NCI-H748 treated with DMSO at 0.1 percent for 48 hours (cell line): ENCODE measurements at regions not wholly inside any gene's neighbourhood (a gene's known extent, or its start where the extent isn't known, plus 50 kb on each side); places are given as distances from the start of the nearest gene placed in this dataset.

ENCODE experiments used
- DNase-seq: peaks from one replicate; lab custom pipeline; 2025; lab: John Stamatoyannopoulos, UW

DNA sequence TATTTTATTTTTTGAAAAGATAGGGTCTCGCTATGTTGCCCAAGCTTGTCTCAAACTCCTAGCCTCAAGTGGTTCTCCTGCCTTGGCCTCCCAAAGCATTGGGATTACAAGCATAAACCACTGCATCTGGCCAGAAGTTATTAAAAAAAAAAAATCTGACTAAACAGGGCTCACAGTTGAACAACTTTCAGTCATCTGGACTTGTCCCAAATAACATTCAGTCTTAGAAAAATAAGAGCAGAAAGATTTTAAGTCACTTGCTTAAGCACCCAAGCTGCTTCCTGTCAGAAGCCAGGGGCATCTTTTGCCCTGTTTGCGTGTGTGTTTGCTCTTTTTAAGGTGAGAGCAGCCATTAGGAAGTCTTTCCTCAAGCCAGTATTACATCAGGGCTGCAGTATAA lies 286.8 kb downstream of the LMO4 start:
- DNase-seq: no peak

DNA sequence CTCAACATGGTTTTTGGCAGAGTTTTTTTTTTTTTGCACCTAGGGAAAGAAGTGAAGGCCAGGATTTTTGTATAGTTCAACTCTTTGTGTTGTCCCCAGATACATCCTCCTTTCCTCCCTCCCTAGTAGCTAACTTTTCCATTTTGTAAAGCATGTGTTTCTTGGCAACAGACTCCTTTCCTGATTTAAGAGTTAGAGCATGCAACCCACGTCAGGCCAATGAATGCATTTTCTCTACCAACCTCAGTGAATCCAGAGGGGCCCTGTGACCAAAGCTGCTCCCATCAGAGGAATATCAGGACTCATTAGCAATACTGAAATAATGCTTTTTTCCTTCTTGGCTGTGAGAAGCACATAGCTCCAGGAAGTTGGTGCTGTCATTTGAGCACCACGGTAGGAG lies 287.2 kb downstream of the LMO4 start:
- no peak for DNase-seq

DNA sequence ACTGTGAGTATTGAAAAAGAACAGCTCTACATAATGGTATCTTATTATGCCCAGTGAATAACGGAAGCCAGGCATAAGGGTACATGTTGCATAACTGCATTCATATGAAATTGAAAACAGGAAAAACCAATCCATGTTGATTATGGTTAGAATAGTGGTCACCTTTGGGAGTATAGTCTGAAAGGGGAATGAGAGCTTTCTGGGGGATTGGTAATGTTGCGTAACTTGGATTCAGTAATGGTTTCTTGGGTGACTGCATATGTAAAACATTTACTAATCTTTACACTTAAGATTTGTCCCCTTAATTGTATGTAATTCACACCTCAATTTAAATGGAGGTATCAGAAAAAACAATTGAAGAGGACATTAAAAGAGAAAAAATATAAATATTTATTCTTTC lies 292.1 kb downstream of the LMO4 start:
- DNase-seq: no peak

DNA sequence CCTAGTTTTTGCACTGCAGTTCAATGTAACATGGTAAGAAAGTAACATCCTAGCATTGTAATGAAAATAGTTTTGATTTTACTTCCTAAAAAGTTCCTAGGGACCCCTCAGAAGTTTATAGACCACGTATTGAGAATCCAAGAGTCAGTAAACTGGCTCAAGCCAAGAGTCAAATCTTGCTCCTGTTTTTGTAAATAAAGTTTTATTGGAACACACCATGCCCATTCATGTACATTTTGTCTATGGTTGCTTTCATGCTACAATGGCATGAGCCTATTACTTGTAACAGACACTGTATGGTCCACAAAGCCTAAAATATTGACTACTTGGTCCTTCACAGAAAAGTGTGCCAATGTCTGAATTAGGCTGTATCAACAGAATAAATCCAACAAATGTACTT lies 301.0 kb downstream of the LMO4 start:
- no peak for DNase-seq

DNA sequence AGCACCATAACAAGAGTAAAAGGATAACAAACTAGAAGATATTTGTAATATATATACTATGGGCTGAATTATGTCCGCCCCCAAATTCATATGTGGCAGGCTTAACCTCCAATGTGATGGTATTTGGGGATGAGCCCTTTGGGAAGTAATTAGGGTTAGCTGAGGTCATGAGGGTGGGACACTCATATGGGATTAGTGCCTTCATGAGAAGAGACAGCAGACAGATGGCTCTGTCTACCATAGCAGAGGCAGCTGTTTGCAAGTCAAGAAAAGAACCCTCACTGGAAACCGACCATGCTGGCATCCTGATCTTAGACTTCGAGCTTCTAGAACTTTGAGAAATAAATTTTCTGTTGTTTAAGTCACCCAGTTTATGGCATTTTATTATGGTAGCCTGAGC lies 303.6 kb downstream of the LMO4 start:
- DNase-seq: no peak

DNA sequence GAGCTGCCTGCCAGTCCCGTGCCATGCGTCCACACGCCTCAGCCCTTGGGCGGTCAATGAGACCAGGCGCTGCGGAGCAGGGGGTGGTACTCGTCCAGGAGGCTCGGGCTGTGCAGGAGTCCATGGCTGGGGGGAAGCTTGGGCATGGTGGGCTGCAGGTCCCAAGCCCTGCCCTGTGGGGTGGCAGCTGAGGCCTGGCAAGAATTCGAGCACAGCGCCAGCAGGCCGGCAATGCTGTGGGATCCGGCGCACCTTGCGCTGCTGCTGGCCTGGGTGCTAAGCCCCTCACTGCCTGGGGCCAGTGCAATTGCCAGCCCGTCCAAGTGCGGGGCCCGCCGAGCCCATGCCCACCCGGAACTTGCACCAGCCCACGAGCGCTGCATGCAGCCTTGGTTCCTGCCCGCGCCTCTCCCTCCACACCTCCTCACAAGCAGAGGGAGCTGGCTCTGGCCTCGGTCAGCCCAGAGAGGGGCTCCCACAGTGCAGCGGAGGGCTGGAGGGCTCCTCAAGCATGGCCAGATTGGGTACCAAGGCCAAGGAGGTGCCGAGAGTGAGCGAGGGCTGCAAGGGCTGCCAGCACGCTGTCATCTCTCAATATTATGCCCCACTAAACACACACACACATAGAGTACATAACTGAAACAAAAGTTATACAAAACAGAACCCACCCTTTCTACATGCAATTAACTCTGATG lies 307.7 kb downstream of the LMO4 start:
- no peak for DNase-seq

DNA sequence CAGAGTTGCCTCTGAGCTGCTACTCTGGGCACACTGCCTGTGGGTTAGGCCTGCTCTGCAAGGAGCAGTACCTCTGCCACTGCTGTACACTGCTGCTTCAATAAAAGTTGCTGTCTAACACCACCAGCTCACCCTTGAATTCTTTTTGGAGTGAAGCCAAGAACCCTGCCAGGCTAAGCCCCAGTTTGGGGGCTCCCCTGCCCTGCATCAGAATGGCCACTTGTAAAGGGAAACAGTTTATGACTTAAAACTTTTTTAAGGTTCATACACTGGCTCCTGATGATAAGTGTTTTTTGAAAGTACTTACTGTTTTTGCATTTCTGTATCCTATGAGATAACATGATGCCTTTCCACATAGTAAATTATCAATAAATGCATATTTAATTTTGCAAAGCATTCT lies 310.0 kb downstream of the LMO4 start:
- no peak for DNase-seq

DNA sequence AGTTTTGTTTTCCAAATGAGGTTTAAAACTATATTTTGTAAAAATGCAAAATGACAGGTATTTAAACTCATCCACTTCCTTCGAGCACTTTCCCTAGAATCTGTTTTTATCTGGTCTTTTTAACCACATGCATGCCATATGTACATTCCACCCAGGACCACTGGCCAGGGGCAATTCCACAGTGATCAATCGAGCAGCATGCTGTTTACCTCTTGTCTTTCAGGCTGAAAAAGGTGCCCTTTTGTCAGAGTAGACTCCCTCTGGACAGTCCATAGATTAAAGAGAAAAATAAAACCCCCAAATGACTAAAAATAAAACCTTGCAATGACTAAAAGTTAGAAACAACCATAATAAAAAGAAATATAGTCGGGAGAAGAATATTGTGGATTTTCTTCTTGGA lies 313.3 kb downstream of the LMO4 start:
- no peak for DNase-seq

DNA sequence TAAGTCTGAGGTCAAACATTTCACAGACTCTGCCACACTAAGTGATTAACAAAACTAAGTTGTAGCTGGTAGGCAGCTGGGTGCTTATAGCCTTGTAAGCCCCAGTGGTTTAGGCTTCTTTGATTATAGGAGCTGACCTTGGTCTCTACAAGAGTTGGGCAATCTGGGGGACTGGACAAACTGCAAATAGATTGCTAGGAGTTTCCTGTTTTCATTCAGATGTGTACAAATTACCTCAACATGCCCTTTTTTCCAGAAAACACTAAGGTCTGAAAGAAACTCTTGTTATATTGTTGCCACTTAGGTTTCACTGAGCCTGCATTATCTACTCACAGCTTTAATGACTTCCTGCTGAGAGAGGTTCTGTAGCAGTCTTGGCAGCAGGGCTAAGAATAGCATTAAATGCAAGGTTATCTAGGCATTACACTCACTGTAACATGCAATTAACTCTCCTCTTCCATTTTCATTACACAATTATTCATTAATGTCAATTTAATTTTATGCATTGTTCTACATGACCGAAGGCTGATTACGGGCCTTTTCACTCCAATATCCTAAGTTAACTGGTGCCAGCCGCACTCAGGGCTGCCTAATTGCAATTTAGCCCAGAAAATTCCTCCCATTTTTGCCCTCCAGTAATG lies 314.0 kb downstream of the LMO4 start:
- peak; percentile 62 for DNase-seq

DNA sequence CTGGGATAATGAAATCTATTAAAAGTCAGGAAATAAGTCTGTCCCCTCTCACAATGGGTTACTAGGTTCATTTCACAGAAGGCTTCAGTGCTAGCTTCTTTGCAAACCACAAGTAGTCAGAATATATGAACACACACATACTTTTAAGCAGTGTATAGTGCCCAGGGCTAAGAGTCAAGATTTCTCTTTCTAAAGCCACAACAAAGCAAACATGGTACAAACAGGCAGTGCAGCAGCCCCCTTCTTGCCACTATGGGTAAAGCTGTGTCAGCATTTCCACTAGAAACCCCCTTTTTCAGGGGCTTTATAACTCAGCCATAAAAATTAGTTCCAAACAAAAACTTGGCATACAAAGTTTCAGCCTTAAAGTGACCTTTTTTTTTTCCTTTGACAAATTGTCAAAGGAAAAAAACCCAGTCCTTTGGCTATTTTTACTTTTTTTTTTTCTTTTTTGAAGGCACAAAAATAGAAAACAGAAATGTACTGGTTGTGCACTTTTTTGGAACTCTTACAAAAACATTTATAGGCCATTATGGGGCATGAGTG lies 315.4 kb downstream of the LMO4 start:
- DNase-seq: no peak

DNA sequence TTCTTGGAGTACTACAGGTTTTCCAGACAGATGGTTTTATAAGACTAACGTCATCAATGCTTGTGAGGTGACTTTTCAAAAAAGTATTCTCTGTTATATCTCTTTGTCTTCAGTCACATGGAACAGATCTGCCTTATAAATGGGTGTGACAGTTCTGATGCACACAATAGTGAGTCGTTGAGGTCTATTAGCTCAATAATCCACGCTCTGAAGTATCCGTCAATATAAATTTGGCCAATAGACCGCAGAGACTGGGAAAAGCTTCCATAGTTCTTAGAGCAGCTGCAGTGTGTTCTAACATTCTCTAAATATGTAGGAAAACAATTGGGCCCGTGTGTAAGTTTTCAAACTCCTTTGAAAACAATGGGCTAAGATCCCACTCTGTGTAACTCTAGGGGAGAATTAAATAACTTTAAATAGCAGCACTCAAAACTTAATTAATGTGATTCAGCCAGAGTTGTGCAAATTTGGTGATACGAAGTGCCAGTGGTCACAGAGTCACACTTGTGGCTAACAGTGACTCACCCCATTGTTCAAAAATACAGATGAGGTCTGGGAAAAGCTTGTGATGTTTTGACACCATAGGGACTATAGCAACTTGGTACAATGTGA lies 316.0 kb downstream of the LMO4 start:
- DNase-seq: no peak

DNA sequence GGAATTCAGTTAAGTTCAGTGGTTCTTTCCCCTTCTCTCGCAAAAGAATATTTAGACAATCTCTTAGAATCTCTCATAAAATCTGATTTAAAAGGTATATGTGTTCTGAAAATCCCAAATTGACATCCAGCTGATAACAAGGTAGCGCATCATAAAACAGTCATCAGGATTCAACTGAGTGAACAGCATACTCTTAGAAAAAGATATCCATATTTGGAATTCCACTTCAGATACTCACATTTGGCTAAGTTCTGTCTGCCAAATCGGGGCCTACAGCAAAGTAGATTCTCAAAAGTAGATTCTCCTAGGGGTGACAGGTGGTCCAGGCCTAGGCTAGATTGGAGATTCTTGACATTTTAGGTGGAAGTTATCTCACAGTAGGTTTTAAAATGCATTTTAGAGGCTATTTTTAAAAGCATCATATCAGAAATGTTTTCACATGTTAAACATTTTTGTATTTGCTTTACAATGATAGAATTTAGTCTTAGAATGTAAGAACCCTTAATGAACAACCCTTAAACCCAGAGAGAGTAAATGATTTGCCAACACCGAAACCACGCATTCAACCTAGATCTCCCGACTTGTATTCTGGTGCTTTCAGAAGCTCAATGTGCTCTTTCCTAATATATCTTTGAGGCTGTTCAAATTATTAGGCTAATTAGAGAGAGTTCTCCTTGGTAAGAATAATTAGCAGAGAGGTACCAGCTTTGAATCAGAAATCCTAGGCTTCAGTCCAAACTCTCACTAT lies 318.9 kb downstream of the LMO4 start:
- DNase-seq: no peak

DNA sequence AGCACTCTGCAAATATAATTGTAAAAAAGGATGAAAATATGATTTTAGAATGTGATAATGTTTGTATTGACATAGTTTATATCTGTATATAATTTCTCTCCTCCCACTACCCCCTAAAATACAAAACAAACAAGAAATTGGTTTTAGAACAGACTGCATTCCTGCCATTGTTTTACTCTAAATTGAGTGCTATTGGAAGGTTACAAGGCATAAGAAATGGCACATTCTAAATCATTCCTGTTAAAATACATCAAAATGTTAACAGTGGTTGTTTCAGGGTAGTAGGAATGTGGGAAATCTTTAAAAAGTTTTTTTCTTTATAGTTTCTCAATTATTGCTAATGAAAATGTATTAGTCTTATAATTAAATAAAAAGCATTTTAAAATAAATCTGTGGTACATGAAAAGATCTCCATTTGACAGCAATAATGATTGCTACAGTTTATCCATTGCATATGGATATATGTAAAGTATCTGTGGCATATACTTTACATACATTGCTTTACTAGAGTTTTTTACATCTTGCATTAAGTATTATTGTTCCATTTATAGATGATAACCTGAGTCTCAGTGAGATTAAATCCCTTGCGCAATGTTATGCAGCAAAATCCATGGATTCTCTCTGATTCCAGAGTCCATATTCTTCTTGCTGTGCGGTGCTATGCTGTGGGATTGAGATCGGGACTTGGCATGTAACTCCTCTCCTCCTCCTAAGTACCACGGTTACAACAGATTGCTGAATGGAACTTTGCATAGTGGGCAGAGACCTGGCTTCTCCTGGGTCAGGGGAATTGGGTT lies 319.8 kb downstream of the LMO4 start:
- no peak for DNase-seq

DNA sequence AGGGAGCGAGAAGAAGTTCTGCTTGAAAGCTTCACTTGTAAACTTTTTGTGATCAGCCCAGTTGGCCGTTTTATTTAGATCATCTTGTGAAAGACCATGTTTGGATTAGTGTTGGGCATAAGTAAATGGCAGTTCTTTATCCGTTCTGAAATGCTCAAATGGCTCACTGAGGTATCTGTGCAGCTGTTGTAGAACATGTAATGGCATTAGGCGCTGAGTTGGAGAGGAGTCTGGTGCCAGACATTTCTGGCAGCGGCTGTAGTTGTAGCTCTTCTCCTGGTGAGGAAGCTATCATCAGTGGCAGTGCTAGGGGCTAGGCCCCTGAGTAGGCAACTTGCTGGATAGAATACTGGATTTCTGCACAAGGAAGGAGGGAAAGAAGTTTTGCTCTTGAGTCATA lies 321.6 kb downstream of the LMO4 start:
- no peak for DNase-seq

DNA sequence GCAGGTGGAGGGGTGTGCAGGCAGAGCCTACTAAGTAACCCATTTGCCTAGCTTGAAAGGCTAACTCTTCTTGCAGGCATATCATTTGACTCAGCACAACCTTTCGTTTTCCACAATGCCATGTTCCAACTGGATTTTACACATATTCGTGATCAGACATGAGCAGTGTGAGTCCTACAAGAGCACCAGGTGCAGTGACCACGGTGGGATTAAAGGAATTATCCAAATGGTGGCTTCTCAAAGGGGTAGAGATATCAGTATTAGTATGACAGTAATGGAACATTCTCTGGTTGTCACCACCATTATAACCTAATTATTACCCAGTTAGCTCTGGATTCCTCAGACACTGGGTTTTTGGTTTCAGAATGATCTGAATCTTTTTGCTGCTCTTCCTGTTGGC lies 323.5 kb downstream of the LMO4 start:
- DNase-seq: no peak

DNA sequence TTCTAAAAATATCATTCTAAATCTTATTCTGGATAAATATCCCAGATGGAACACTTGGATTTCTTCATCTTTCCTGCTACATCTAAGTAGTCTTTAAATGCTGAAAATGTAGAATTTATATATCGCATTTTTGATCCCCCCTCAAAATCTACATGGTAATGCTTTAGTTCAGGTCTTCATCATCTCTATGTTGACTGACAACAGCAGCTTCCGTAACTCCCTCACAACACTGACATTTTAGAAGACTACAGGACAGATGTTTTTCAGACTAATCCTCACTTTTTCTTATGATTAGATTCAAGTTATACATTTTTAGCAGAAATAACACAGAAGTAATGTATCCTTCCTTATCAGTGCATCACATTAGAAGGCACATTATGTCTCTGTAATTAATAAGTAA lies 336.5 kb downstream of the LMO4 start:
- DNase-seq: no peak

DNA sequence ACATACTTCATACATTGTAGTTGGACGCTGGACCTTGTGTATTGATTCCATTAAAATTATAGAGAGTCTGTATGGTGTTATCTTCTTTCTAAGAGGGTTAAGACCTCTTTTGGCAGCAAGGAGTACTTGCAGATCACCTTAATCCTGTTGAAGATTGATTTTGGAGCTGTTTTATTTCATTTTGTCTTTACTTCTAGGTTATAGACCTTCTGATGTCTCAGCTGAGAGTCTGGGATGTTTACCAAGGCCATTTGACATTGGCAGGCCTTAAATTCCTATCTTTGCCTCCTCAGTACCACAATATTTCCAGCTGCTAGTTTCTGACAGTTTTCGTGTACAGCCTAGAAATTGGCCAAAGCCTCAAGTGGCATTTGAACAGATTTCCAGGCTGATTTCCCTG lies 338.0 kb downstream of the LMO4 start:
- DNase-seq: no peak

DNA sequence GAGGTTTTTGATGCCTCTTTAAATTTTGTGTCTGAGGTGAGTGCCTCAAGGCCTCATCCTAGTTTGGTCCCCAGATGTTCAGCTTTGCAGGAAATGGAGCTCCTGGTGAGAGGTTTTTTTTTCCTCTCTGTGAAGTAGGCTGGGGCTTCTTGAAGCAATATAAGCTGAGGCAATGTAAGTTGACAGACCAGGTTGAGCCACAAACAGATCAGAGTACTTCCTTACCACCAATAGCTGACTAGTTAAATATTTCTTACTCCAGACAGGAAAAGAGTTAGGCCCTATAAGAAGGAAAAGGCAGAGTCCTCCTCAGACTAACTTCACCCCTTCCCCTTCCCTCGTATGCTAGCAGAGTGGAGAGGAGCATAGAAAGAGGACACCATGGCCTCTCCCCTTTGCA lies 341.0 kb downstream of the LMO4 start:
- DNase-seq: no peak

DNA sequence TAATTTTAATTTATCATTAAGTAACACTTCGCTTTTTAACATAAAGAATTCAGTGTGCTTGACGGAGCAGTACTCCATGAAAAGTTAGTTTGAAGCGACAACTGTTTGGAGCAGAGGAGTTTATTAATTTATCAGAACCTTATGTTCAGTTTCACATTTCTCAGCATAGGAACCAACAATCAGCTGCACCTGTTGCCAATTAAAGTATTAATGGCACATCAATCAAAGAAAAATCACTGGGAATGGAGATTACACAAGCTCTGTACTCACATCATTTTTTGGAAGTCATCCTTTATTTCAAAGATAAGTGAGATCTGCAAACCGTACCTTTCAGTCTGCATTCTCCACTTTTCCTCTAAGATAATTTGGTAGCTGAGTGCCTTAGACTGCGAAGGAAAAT lies 344.6 kb downstream of the LMO4 start:
- no peak for DNase-seq

DNA sequence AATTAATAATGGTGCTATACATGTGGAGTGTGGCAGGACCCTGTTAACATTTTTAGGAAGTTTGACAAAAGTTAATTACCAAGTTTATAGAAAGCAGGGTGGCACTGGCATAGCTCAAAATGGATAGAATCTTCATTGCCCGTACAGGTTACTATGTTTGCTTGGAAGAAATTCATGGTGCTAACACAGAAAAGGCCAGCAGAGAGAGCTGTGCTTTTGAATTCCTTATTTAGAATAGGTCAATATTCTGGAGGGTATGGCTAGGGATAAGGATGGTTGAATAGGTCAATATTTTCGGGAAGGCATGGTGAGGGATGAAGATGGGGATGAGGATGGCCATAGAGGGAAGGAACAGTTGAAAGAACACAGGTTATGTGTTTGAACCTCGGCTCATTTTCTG lies 345.1 kb downstream of the LMO4 start:
- DNase-seq: no peak

DNA sequence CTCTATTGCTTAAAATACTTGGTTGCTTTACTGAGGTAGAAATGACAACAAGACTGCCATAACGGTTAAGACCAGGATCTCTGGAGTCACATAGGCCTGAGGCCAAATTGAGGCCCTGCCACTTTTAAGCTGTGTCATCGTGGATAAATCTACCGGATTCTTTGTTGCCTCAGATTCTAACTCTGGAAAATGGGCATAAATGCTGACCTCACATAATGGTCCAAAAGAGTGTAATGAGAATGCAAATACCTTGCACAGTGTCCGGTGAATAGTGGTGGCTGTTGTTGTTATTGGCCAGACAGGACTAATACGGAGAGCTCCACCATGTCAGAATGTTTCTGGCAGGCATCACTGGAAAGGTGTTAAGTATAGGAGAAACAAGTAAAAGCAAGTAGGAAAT lies 346.1 kb downstream of the LMO4 start:
- DNase-seq: no peak

DNA sequence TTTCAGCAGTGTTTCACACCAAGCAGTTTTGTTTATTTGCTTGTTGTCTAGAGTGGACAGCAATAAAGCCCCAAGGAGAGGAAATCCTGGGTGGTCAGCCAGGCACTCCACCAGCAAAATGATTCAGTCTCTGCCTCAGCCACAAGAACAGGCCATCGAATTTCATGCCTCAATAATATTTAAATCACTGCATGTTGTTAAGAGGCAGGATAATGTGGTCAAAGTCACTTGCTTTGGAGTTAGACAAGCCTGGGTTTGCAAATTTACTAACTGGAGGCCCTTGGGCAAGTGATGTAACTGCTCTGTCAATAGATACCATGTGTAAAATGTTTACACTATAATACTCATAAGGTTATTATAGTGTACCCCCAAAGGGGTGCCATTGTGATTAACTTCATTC lies 349.6 kb downstream of the LMO4 start:
- no peak for DNase-seq
